Mesodermal cell (in vitro differentiated cells): ENCODE measurements at regions not wholly inside any gene's neighbourhood (a gene's known extent, or its start where the extent isn't known, plus 50 kb on each side); places are given as distances from the start of the nearest gene placed in this dataset.
"Not testable (repeated sequence)": the region's sequence is repeated elsewhere in the genome, so short reads cannot be mapped to it uniquely, and the experiment has no call there.

Experiments
- H3K27ac ChIP-seq: 2 replicates; pipeline ENCODE4 v1.7.0; 2013; ENCODE audit warnings: mild to moderate bottlenecking, low read depth, low read length, moderate library complexity; ENCODE audit not compliant: severe bottlenecking
- H3K36me3 ChIP-seq: 2 replicates; pipeline ENCODE4 v1.7.1; 2013; ENCODE audit warnings: mild to moderate bottlenecking, low read length, moderate library complexity; ENCODE audit not compliant: control insufficient read depth, insufficient read depth
- H3K4me1 ChIP-seq: one replicate; pipeline ENCODE4 v1.7.1; 2013; ENCODE audit warnings: mild to moderate bottlenecking, low read length; ENCODE audit not compliant: insufficient read depth, control insufficient read depth, poor library complexity, severe bottlenecking
- H3K4me3 ChIP-seq: 2 replicates; pipeline ENCODE4 v1.7.0; 2013; ENCODE audit warnings: low read length, control low read depth, mild to moderate bottlenecking; ENCODE audit not compliant: insufficient read depth, poor library complexity, severe bottlenecking; ENCODE audit errors: extremely low read depth
- H3K9me3 ChIP-seq: 2 replicates; pipeline ENCODE4 v1.7.1; 2013; ENCODE audit warnings: mild to moderate bottlenecking, low read length, moderate library complexity; ENCODE audit not compliant: control insufficient read depth
- WGBS, 2 experiments: methylation state at CpG; one replicate each; pipeline ENCODE4 v1.1.5; 2013; ENCODE audit warnings: missing lambda C conversion rate in 2 of 2; ENCODE audit not compliant: insufficient coverage in 2 of 2; 5-methylcytosine and 5-hydroxymethylcytosine counted together

DNA sequence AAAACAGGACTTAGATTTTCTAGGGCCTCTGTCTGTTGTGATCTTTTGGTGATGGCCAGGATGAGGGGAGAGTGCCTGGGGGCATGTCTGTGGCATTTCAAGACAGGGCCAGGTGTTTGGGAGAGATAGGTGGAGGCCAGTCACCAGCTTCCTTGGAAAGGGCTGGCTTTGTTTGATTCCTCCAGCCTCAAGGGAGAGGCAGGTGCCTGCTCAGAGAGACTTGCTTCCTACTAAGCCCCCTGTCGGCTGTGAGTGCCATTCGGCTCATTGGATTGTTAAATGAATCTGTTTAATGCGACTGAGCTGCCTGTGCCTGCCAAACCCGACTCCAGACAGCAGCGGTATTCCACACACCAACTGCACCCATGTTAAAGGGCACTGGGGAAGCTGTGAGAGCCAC is 304.1 kb upstream of the COBL start:
- 94% methylated on average over 3 of the region's 5 CpGs; no CpG with 5 or more reads in 1 of the 2 experiments for WGBS, 2 experiments
- H3K4me3 ChIP-seq: no peak overlapping the region
- H3K27ac ChIP-seq: no peak overlapping the region
- H3K4me1 ChIP-seq: no peaks in the 10 kb centered on the region
- no peaks in the 10 kb centered on the region for H3K9me3 ChIP-seq
- no peaks in the 10 kb centered on the region for H3K36me3 ChIP-seq

DNA sequence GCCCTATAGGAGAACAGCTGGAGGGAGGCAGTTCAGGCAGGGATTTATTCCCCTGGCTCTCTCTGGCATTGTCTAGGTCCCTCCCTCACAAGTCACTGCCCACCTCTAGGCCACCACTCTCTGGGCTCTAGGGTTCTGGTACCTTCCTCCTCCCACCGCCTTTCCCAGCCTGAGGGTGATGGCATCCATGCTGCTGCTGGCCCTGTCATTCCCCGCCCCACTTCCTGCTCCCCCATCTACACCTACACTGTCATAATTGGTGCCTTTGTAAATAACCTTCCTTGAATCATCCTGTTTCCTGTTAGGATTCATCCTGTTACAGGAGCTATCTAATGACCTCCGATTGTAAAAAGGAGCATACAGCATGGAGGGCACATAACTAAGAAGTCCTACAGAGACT is 303.3 kb upstream of the COBL start:
- WGBS, 2 experiments: 88 to 100% methylated on average over 1 to 3 of the region's 3 CpGs
- no peaks in the 10 kb centered on the region for H3K4me1 ChIP-seq
- H3K9me3 ChIP-seq: no peaks in the 10 kb centered on the region
- no peak overlapping the region for H3K4me3 ChIP-seq
- H3K36me3 ChIP-seq: no peaks in the 10 kb centered on the region
- H3K27ac ChIP-seq: no peak overlapping the region

DNA sequence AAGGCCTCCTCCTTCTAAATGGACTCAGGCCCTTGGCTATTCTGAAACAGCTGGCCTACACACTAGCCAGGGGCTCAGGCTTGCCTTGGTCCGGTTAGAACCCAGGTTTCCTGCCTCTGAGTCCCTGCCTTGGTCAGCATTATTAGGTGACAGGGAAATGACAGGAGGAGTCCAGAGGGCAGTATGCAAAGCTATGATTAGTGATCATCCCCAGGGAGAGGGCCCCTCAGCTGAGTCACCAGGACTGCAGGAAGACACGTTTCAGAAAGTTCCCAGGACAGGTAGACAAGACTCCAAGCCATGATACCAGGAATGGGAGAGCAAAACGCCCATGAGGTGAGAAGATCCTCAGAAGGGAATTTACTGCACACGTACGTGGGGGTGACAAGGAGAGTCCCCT is 301.1 kb upstream of the COBL start:
- H3K4me3 ChIP-seq: no peak overlapping the region
- WGBS, 2 experiments: 86 to 94% methylated on average over 5 of the region's 5 CpGs
- H3K27ac ChIP-seq: no peak overlapping the region

DNA sequence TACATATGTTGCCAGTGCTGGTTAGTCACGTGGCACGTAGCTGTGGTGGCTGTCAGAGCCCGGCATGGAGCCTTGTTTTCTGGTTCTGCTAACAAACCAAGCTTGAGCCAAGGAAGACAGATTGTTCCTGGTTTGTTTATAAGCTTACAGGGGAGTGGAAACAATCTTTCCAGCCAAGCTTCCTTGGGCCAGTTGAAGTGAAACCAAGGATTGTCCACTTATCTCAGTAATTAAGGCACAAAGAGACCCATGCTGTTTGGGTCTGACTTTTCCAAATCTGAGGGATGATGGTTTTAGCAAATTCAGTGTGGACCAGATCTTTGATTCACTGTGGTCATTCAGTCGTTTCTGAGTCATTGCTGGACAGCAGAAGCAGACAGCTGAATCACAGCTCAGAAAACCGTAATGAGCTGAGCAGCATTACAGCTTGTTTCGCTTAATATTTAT is 297.3 kb upstream of the COBL start:
- no peak overlapping the region for H3K27ac ChIP-seq
- WGBS, 2 experiments: 71 to 80% methylated on average over 6 of the region's 6 CpGs
- no peaks in the 10 kb centered on the region for H3K9me3 ChIP-seq
- H3K36me3 ChIP-seq: no peaks in the 10 kb centered on the region
- H3K4me3 ChIP-seq: no peak overlapping the region
- no peaks in the 10 kb centered on the region for H3K4me1 ChIP-seq

More for the DNA sequence above, 301.1 kb upstream of the COBL start:
- Histone ChIP-seq H3K36me3 (no peaks in the 10 kb centered on the region), H3K9me3 (no peaks in the 10 kb centered on the region), H3K4me1 (no peaks in the 10 kb centered on the region)

DNA sequence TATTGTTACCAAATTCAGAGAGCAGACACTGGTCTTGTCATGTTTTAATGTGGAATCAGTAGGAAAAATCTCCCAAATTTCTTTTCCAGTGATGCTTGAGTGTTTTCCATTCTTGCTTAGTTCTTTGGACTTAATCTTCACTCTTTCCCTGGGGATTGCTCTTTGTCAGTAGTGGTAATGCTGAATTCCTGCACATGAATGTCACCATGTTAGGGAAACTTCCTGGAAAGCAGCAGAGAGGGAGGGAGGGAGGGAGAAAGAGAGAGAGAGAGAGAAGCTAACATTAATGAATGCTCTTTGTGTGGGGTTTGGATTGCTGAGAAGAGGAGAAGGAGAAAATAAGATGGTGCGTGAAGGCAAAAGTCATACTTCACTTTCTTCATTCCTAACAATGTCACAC is 295.3 kb upstream of the COBL start:
- Histone ChIP-seq H3K9me3 (no peaks in the 10 kb centered on the region), H3K4me1 (no peaks in the 10 kb centered on the region), H3K27ac (no peak overlapping the region), H3K4me3 (no peak overlapping the region), H3K36me3 (no peaks in the 10 kb centered on the region)
- WGBS, 2 experiments: no CpG with 5 or more reads among the region's 1 CpG

DNA sequence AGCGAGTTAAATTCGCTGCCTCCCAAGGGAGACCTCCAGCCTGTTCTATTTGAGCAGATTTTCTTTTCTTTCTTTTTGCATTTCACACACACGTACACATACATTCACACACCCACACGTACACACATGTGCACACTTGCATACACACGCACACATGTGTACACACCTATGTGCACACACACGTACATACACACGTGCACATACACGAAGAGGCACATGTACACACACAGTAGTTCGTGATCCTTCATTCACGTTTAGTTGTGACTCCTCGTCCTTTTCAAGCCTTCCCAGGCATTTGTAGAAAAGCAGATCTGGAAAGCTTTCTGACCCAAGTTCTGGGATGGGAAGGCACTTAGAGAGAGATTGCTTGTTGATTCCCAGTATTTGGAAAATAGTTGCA is 290.8 kb upstream of the COBL start:
- H3K9me3 ChIP-seq: no peaks in the 10 kb centered on the region
- 92 to 93% methylated on average over 10 to 11 of the region's 11 CpGs for WGBS, 2 experiments
- H3K27ac ChIP-seq: no peak overlapping the region
- H3K4me3 ChIP-seq: no peak overlapping the region
- no peaks in the 10 kb centered on the region for H3K36me3 ChIP-seq
- H3K4me1 ChIP-seq: no peaks in the 10 kb centered on the region

DNA sequence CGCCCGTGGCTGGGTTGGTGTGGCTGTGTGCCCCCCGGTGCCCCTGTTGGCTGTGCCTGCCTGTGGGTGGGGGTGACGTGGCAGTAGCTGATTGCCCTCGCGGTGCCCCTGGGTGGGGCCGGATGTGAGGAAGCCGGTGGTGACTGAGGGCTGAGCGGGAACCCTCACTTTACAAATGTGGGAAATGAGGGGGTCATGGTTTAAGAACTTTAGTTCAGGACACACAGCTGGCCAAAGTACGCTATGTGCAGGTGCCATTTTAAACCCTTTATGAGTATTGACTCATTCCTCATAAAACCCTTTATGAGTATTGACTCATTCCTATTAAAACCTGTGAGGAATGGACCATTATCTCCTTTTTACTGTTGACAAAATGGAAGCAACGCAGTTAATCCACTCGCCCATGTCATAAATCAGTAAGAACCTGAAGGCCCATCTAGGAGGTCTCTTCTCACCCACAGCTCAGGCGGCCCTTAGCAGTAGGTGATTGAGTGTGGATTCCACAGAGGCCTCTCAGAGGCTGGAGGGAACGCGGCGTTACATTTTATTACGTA is 290.1 kb upstream of the COBL start:
- no peaks in the 10 kb centered on the region for H3K9me3 ChIP-seq
- no peak overlapping the region for H3K27ac ChIP-seq
- no peaks in the 10 kb centered on the region for H3K36me3 ChIP-seq
- no peak overlapping the region for H3K4me3 ChIP-seq
- H3K4me1 ChIP-seq: no peaks in the 10 kb centered on the region
- WGBS, 2 experiments: 86 to 94% methylated on average over 7 to 8 of the region's 17 CpGs

DNA sequence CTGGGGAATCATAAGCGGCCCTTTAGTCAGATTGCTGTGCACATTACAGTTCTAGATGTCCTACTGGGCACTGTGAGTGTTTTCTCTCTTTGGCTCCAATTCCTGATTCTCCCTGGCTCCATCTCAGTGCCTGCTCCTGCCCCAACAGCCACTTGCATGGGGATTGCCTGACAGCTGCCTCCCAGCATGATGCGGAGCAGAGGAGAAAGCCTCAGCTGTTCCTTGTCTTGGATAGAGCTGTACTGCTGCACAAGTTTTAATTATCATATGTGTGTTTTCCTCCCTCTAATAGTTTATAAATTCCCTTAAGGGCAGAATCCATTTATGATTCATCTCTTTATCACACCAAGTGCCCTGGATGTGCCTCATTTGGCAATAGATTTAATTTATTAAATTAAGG is 285.8 kb upstream of the COBL start:
- 100% methylated on average over 1 to 2 of the region's 2 CpGs for WGBS, 2 experiments
- Histone ChIP-seq H3K9me3 (no peaks in the 10 kb centered on the region), H3K36me3 (no peaks in the 10 kb centered on the region), H3K4me3 (no peak overlapping the region), H3K4me1 (no peaks in the 10 kb centered on the region), H3K27ac (no peak overlapping the region)

DNA sequence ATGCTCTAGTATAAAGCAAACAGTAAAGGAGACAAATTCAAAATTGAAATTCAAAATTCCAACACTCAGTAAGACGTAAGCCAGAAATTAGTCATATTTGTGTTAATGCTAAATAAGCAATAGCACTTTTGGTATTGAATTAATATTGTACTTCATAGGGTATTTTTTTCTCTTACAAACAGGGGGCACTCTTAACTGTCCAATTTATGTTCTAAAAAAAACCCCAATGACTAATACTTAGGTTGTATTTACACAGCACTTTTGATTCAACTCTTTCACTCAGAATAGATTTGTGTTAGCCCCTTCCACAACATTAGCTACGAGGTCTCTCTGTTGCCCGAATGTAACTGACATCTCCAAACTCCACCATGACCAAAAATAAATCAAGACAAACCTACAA is 284.9 kb upstream of the COBL start:
- 90% methylated on average over 2 of the region's 3 CpGs; no CpG with 5 or more reads in 1 of the 2 experiments for WGBS, 2 experiments
- H3K4me1 ChIP-seq: no peaks in the 10 kb centered on the region
- H3K27ac ChIP-seq: no peak overlapping the region
- no peak overlapping the region for H3K4me3 ChIP-seq
- no peaks in the 10 kb centered on the region for H3K36me3 ChIP-seq
- H3K9me3 ChIP-seq: no peaks in the 10 kb centered on the region

DNA sequence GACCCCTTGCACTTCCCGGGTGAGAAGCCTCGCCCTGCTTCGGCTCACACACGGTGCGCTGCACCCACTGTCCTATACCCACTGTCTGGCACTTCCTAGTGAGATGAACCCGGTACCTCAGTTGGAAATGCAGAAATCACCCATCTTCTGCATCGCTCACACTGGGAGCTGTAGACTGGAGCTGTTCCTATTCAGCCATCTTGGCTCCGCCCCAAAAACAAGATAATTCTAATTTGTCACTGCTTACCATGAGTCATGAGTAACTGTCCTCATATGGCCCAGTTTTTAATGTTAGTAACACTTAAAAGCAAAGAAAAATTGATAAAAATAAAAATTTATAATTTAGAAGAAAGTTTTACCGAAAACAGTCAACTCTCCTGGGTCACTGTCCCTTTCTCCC is 283.3 kb upstream of the COBL start:
- not testable (repeated sequence) for H3K9me3 ChIP-seq, H3K36me3 ChIP-seq, H3K4me1 ChIP-seq, H3K4me3 ChIP-seq, H3K27ac ChIP-seq
- 79 to 98% methylated on average over 5 to 6 of the region's 9 CpGs for WGBS, 2 experiments

DNA sequence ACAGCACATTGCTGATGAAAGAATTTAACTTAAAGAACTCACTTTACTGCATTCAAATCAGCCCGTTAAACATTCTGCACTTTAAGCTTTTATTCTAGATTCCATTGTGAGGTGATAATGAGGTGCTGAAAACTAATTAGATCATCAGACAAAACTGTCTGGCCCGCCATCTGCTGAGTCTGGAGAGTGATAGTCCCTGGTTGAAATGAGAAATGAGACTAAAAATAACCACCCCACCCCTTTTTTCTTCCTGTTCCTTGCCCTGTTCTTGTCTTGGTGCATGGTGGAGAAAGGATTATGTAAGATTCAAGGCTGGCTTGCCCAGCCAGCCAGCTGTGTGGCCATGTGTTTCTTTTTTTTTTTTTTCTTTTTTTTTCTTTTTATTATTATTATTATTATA is 277.0 kb upstream of the COBL start:
- no CpG with 5 or more reads among the region's 2 CpGs for WGBS, 2 experiments
- H3K4me3 ChIP-seq: no peak overlapping the region
- no peaks in the 10 kb centered on the region for H3K36me3 ChIP-seq
- H3K27ac ChIP-seq: no peak overlapping the region
- H3K4me1 ChIP-seq: peaks cover under 1% of the 10 kb centered on the region
- H3K9me3 ChIP-seq: no peaks in the 10 kb centered on the region
